ENCODE measurements at regions not wholly inside any gene's neighbourhood (a gene's known extent, or its start where the extent isn't known, plus 50 kb on each side); places are given as distances from the start of the nearest gene placed in this dataset.

- dilution Hi-C loops (cut with MboI; ENCODE audit: extremely low pct_ligation_motif_present, low sequenced_read_pairs), result loop anchor here (25.0 kb wide), 1 partner anchor 199 kb away; no protein-coding TSS in a partner anchor
- no TSS peak for BruUV-seq (replicated peaks)
Measured at GRCh38 chr3:43187836-43188479, 82.1 kb upstream of the POMGNT2 start.

More at GRCh38 chr3:43187836-43188479, 82.1 kb upstream of the POMGNT2 start:
- ChIA-PET POLR2A (no interaction called here), CTCF (interaction anchor here (1.4 to 1.6 kb wide), 2 partner anchors 26 kb away, joined by 3 to 4 read pairs; no protein-coding TSS in a partner anchor)
- no peaks in the 10 kb centered on the region for H3K9me3 ChIP-seq (replicated peaks; ENCODE audit: control insufficient read depth, insufficient read depth, low read length)
- H3K36me3 ChIP-seq (ENCODE audit: control insufficient read depth in 2 of 2, extremely low read depth in 1 of 2, insufficient read depth in 2 of 2, low read length in 2 of 2), result no peaks in the 10 kb centered on the region
- H3K4me2 ChIP-seq (ENCODE audit: insufficient read depth, low read length), result no peak overlapping the region
- no peak for DNase-seq (ENCODE audit: low read depth, low spot score)
- H4K20me1 ChIP-seq (replicated peaks; ENCODE audit: control insufficient read depth, extremely low read depth, insufficient read depth, low read length), result no peaks in the 10 kb centered on the region
- intact Hi-C loops (cut with micrococcal nuclease), result loop anchor here (10.0 kb wide), 2 partner anchors 437 to 577 kb away; partner anchors contain the start of gene ANO10
- no peaks in the 10 kb centered on the region for H3K9me1 ChIP-seq (replicated peaks; ENCODE audit: control insufficient read depth, extremely low read depth, insufficient read depth, low read length)
- no peak overlapping the region for H2AFZ ChIP-seq (ENCODE audit: low read depth, low read length)
- H3K27me3 ChIP-seq (ENCODE audit: control insufficient read depth in 2 of 2, insufficient read depth in 2 of 2, low read length in 2 of 2), result no peaks in the 10 kb centered on the region
- no peak overlapping the region for H3K9ac ChIP-seq (replicated peaks; ENCODE audit: extremely low read depth, insufficient read depth, low read length)
- H3K4me1 ChIP-seq (ENCODE audit: control insufficient read depth, extremely low read depth, insufficient read depth, low read length), result peaks cover 58% of the 10 kb centered on the region
- H3K79me2 ChIP-seq (ENCODE audit: control insufficient read depth, insufficient read depth, low read length), result no peaks in the 10 kb centered on the region
- H3K4me3 ChIP-seq (replicated peaks in 1 of 3; ENCODE audit: insufficient read depth in 1 of 3, low read depth in 1 of 3, low read length in 3 of 3), result no peak overlapping the region
- H3K27ac ChIP-seq (ENCODE audit: insufficient read depth, low read depth, low read length), result no peak overlapping the region
- TF ChIP-seq EZH2 (IDR thresholded peaks at IDR 0.05; ENCODE audit: borderline replicate concordance, low read depth, low read length, severe bottlenecking) (no peak), POLR2AphosphoS5 (IDR thresholded peaks at IDR 0.05; ENCODE audit: insufficient read depth, low read depth, low read length) (no peak), MYC (IDR thresholded peaks at IDR 0.05; ENCODE audit: low read depth, low read length) (no peak), FOS (IDR thresholded peaks at IDR 0.05; ENCODE audit: borderline replicate concordance, insufficient read depth, low read length) (no peak), JUN (IDR thresholded peaks at IDR 0.05; ENCODE audit: borderline replicate concordance, insufficient read depth, insufficient read length, low read depth) (no peak), POLR2A (IDR thresholded peaks at IDR 0.05; ENCODE audit: low read depth, low read length) (no peak), CTCF (IDR thresholded peaks at IDR 0.05; ENCODE audit: extremely low read depth in 1 of 2, insufficient read depth in 1 of 2, low read depth in 1 of 2, low read length in 2 of 2) (no peak), GATA2 (IDR thresholded peaks at IDR 0.05; ENCODE audit: insufficient read depth, insufficient read length, low read depth, low read length) (no peak), MAX (IDR thresholded peaks at IDR 0.05; ENCODE audit: insufficient read depth, insufficient read length) (no peak)
- FAIRE-seq, result no peak
